Lower leg skin (tissue), 4 donors: ENCODE measurements at regions not wholly inside any gene's neighbourhood (a gene's known extent, or its start where the extent isn't known, plus 50 kb on each side); places are given as distances from the start of the nearest gene placed in this dataset.

ENCODE experiments used
- DNase-seq, 2 donors: peaks; one replicate each; pipeline ENCODE4 v3.0.0-alpha.2; 2019; ENCODE audit warnings: low spot score in 2 of 2
- H3K4me3 ChIP-seq: fragments of 200-600 bp; sonication (generic); 2 replicates; pipeline ENCODE4 v1.5.1; 2017; ENCODE audit warnings: mild to moderate bottlenecking, low read depth; ENCODE audit not compliant: poor library complexity, severe bottlenecking
- POLR2A ChIP-seq, 2 donors: fragments of 450-650 bp; IDR thresholded peaks; one replicate each; pipeline ENCODE4 v1.6.1; 2016 to 2017; ENCODE audit warnings: antibody characterized with exemption in 2 of 2, mild to moderate bottlenecking in 1 of 2, moderate library complexity in 1 of 2
- WGBS, 2 donors: methylation state at CpG; one replicate each; pipeline ENCODE4 v1.1.5; 2018; 5-methylcytosine and 5-hydroxymethylcytosine counted together
- intact Hi-C: fragments of 100-400 bp; cut with DNase I; formaldehyde crosslinking; loops from one replicate; pipeline ENCODE4 v1.15.0; 2023; ENCODE audit warnings: low total_unique reads
- TF ChIP-seq, protein P1 (sequence below), 3 donors: fragments of 450-650 bp; IDR thresholded peaks; one replicate each; pipeline ENCODE4 v1.5.1; 2016; ENCODE audit warnings: antibody characterized with exemption in 3 of 3, mild to moderate bottlenecking in 3 of 3, moderate library complexity in 2 of 3

DNA sequence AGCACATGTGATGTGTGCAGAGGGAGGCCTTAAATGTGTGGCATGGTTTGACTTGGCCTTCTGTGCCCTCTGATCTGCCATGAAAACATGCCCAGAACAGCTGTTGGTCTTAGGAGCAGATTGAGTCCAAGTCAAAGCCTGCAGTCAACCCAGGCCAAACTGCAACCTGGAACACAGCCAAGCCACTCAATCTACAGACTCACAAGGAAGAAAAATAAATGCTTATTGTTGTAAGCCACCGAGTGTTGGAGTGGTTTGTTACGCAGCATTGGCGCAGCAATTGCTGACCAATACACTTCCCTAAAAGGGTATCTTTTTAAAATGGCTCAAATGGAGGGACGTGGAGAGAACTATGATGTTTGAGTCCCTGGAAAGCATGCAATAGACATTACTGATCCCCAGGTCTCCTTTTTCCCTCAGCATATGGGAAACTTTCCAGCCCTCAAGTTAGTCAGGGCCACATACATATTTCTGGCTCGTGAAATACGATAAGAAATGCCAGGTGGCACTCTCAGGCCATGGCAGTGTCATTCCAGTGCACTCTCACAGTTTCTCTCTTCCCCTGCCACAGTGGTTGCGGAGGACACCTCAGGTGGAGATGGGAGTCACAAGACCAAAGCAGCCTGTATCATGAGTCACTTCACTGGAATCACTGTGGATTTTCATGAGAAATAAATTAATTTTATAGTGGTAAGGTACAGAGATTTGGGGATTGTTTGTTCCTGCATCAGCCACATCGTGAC is 168.0 kb upstream of the ZNF618 start:
- DNase-seq = no peak
- 86 to 92% methylated on average over 8 of the region's 8 CpGs for whole genome bisulfite sequencing, 2 donors
- H3K4me3 ChIP-seq = no peak overlapping the region
- TF ChIP-seq POLR2A (IDR thresholded peaks at IDR 0.05) = no peak
- TF ChIP-seq, protein P1, sequence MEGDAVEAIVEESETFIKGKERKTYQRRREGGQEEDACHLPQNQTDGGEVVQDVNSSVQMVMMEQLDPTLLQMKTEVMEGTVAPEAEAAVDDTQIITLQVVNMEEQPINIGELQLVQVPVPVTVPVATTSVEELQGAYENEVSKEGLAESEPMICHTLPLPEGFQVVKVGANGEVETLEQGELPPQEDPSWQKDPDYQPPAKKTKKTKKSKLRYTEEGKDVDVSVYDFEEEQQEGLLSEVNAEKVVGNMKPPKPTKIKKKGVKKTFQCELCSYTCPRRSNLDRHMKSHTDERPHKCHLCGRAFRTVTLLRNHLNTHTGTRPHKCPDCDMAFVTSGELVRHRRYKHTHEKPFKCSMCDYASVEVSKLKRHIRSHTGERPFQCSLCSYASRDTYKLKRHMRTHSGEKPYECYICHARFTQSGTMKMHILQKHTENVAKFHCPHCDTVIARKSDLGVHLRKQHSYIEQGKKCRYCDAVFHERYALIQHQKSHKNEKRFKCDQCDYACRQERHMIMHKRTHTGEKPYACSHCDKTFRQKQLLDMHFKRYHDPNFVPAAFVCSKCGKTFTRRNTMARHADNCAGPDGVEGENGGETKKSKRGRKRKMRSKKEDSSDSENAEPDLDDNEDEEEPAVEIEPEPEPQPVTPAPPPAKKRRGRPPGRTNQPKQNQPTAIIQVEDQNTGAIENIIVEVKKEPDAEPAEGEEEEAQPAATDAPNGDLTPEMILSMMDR (IDR thresholded peaks at IDR 0.05) = no peak
- intact Hi-C loops = no loop called here

- 64 to 72% methylated on average over 7 of the region's 7 CpGs for WGBS, 2 donors
- DNase-seq = no peak
- intact Hi-C loops = no loop called here
- no peak for TF ChIP-seq POLR2A (IDR thresholded peaks at IDR 0.05)
- TF ChIP-seq, protein P1 (IDR thresholded peaks at IDR 0.05) = no peak
- H3K4me3 ChIP-seq = no peak overlapping the region
Measured at GRCh38 chr9:113708821-113709713, 167.0 kb upstream of the ZNF618 start.

- DNase-seq = no peak
- WGBS, 2 donors = 93 to 97% methylated on average over 6 of the region's 6 CpGs
- intact Hi-C loops = no loop called here
- no peak for TF ChIP-seq POLR2A (IDR thresholded peaks at IDR 0.05)
- TF ChIP-seq, protein P1 (IDR thresholded peaks at IDR 0.05) = no peak
- H3K4me3 ChIP-seq = no peak overlapping the region
Measured at GRCh38 chr9:113709721-113710120, 166.4 kb upstream of the ZNF618 start.

GRCh38 chr9:113711251-113711650 is 164.9 kb upstream of the ZNF618 start:
- intact Hi-C loops = no loop called here
- no peak for DNase-seq
- no peak for TF ChIP-seq POLR2A (IDR thresholded peaks at IDR 0.05)
- WGBS, 2 donors = 28 to 41% methylated on average over 1 of the region's 1 CpG
- no peak overlapping the region for H3K4me3 ChIP-seq

GRCh38 chr9:113712053-113712452 is 164.1 kb upstream of the ZNF618 start:
- TF ChIP-seq, protein P1 (IDR thresholded peaks at IDR 0.05) = no peak
- no peak for TF ChIP-seq POLR2A (IDR thresholded peaks at IDR 0.05)
- H3K4me3 ChIP-seq = no peak overlapping the region
- WGBS, 2 donors = 7 to 10% methylated on average over 2 of the region's 2 CpGs
- intact Hi-C loops = no loop called here
- no peak for DNase-seq

DNA sequence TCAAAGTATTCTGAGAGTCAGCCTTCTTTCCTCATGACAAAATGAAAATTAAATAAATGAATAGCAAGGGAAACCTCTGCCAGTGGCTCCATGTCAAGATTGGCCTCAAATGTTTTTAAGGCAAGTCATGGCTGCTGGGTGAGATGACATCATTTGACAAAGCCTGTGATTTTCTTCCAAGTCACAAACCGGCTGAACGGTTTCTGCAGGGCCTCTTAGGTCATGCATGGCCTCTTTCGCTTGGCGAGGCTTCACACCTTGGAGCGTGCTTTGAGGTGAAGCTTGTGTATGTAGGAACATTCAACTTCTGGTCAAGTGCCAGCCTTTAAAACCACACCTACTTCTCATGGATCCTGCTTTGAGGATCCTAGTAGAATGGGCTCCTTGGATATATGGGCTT is 161.0 kb upstream of the ZNF618 start:
- WGBS, 2 donors = 24 to 33% methylated on average over 5 of the region's 5 CpGs
- intact Hi-C loops = no loop called here
- no peak for TF ChIP-seq POLR2A (IDR thresholded peaks at IDR 0.05)
- TF ChIP-seq, protein P1 (IDR thresholded peaks at IDR 0.05) = no peak
- peak in 1 of 2 donors; percentile 60 for DNase-seq
- H3K4me3 ChIP-seq = no peak overlapping the region
